Activated CD8-positive, alpha-beta T cell treated with anti-CD3 and anti-CD28 coated beads, Interleukin-2, amount 10 ng/mL, durations not matched to agents 7 days and 5 days (primary cell): ENCODE measurements at regions not wholly inside any gene's neighbourhood (a gene's known extent, or its start where the extent isn't known, plus 50 kb on each side); places are given as distances from the start of the nearest gene placed in this dataset.

ENCODE experiments used
- ATAC-seq: fragments of 150-1000 bp; cut with Tn5 transposase; one replicate; pipeline ENCODE4 v1.10.0; 2021; ENCODE audit warnings: moderate library complexity
- CTCF ChIA-PET: fragments of 350-600 bp; sonication (Branson Sonifier 250); formaldehyde crosslinking; loops from one replicate; lab custom pipeline; 2021; ENCODE audit warnings: antibody characterized with exemption; lab: Charles Lee
- POLR2A ChIA-PET: fragments of 350-600 bp; sonication (Branson Sonifier 250); formaldehyde crosslinking; loops from one replicate; lab custom pipeline; 2021; ENCODE audit warnings: antibody characterized with exemption; lab: Charles Lee
- DNase-seq: peaks from one replicate; pipeline ENCODE4 v3.0.0-alpha.2; 2020
- H3K27ac Mint-ChIP-seq: one replicate; pipeline ENCODE4 v1.8.0; 2021; ENCODE audit warnings: mild to moderate bottlenecking, mixed read lengths
- H3K27me3 Mint-ChIP-seq: one replicate; pipeline ENCODE4 v1.8.0; 2021; ENCODE audit warnings: low read depth, mixed read lengths
- H3K36me3 Mint-ChIP-seq: one replicate; pipeline ENCODE4 v1.8.0; 2021; ENCODE audit warnings: low read depth, mixed read lengths
- H3K4me1 Mint-ChIP-seq: one replicate; pipeline ENCODE4 v1.8.0; 2021; ENCODE audit warnings: low read depth, mixed read lengths
- H3K4me3 Mint-ChIP-seq: one replicate; pipeline ENCODE4 v1.8.0; 2021; ENCODE audit warnings: mild to moderate bottlenecking, mixed read lengths
- H3K9me3 Mint-ChIP-seq: one replicate; pipeline ENCODE4 v1.8.0; 2022; ENCODE audit warnings: mixed read lengths; ENCODE audit not compliant: insufficient read depth

DNA sequence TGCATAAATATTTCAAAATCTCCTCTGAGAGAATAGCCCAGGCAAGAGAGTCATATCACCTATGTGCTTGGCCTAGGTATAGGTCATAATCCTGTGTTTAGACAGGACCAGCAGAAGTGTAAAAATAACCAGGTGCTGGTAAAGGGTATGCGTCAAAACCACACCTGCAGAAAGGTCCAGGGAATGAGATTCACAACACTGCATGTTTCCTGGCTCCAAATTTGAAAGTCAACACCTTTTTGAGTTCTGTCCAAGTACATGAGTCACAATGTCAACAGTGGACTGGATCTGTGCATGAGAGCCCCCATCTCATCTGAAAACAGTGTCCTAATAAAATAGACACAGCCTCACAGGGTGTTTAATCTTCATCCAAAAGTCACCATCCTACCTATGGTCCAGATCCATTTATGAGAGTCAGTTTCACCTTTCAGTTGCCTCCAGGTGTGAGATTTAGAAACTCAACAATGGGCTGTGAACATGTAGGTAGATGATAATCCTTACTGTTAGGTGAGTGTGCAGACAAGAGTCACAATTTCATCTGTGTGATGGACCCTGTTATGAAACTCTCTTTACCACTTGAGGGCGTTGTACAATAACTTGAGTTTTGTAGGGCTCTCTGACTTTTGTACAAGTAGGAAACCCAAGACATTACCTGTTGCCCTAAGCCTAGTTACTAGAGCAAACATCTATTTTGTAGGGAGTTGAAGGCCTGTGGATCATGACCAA lies 2100.7 kb downstream of the TP53TG3F start:
- Mint-ChIP-seq H3K27ac (no peak overlapping the region), H3K27me3 (no peaks in the 10 kb centered on the region), H3K36me3 (no peaks in the 10 kb centered on the region), H3K9me3 (peaks cover 19% of the 10 kb centered on the region), H3K4me3 (no peak overlapping the region), H3K4me1 (no peaks in the 10 kb centered on the region)
- CTCF ChIA-PET: no interaction called here
- no peak for ATAC-seq
- DNase-seq: no peak
- POLR2A ChIA-PET: no interaction called here

- no peaks in the 10 kb centered on the region for H3K4me1 Mint-ChIP-seq
- H3K27me3 Mint-ChIP-seq: no peaks in the 10 kb centered on the region
- H3K36me3 Mint-ChIP-seq: no peaks in the 10 kb centered on the region
- ChIA-PET CTCF (no interaction called here), POLR2A (no interaction called here)
- ATAC-seq (no peak), DNase-seq (no peak)
- no peak overlapping the region for H3K4me3 Mint-ChIP-seq
- peaks cover 15% of the 10 kb centered on the region for H3K9me3 Mint-ChIP-seq
- no peak overlapping the region for H3K27ac Mint-ChIP-seq
These were observed 2101.2 kb downstream of the TP53TG3F start for GRCh38 chr16:35560637-35560984.

- DNase-seq: no peak
- Mint-ChIP-seq H3K27ac (no peak overlapping the region), H3K27me3 (no peaks in the 10 kb centered on the region), H3K4me3 (no peak overlapping the region), H3K4me1 (no peaks in the 10 kb centered on the region), H3K36me3 (no peaks in the 10 kb centered on the region), H3K9me3 (peaks cover 15% of the 10 kb centered on the region)
- ChIA-PET POLR2A (no interaction called here), CTCF (no interaction called here)
- ATAC-seq: no peak
These were observed 2101.9 kb downstream of the TP53TG3F start for GRCh38 chr16:35561346-35561745.

- CTCF ChIA-PET: no interaction called here
- Mint-ChIP-seq H3K4me3 (no peak overlapping the region), H3K27ac (no peak overlapping the region), H3K4me1 (no peaks in the 10 kb centered on the region), H3K27me3 (no peaks in the 10 kb centered on the region), H3K9me3 (peaks cover 22% of the 10 kb centered on the region), H3K36me3 (no peaks in the 10 kb centered on the region)
- ATAC-seq (no peak), DNase-seq (no peak)
- POLR2A ChIA-PET: no interaction called here
These were observed 2103.1 kb downstream of the TP53TG3F start for GRCh38 chr16:35562471-35562870.

DNA sequence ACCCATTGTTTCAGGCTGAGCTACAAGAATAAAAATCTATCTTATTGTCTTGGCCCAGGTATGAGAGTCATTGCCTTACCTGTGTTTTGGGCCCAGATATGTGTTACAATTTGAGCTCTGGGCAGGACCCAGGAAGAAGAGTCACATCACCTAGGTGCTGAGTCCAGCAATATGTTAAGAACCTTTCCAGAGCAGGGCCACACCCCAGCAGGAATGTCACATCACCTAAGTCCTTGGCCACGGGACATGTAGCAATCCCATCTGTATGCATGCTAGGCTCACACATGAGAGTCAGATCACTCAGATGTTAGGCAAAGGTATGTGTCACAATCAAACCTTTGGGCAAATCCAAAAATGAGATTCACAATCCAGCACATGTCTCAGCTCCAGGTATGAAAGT lies 2103.5 kb downstream of the TP53TG3F start:
- H3K36me3 Mint-ChIP-seq: no peaks in the 10 kb centered on the region

GRCh38 chr16:35564148-35564547 lies 2104.7 kb downstream of the TP53TG3F start:
- Mint-ChIP-seq H3K4me3 (no peak overlapping the region), H3K4me1 (no peaks in the 10 kb centered on the region), H3K27me3 (no peaks in the 10 kb centered on the region), H3K9me3 (peaks cover 25% of the 10 kb centered on the region), H3K36me3 (no peaks in the 10 kb centered on the region), H3K27ac (no peak overlapping the region)
- DNase-seq (no peak), ATAC-seq (no peak)
- ChIA-PET CTCF (no interaction called here), POLR2A (no interaction called here)

More for the DNA sequence above, 2103.5 kb downstream of the TP53TG3F start:
- ATAC-seq (no peak), DNase-seq (no peak)
- Mint-ChIP-seq H3K27me3 (no peaks in the 10 kb centered on the region), H3K4me3 (no peak overlapping the region), H3K27ac (no peak overlapping the region), H3K4me1 (no peaks in the 10 kb centered on the region), H3K9me3 (peaks cover 26% of the 10 kb centered on the region)
- CTCF ChIA-PET: no interaction called here
- POLR2A ChIA-PET: no interaction called here

DNA sequence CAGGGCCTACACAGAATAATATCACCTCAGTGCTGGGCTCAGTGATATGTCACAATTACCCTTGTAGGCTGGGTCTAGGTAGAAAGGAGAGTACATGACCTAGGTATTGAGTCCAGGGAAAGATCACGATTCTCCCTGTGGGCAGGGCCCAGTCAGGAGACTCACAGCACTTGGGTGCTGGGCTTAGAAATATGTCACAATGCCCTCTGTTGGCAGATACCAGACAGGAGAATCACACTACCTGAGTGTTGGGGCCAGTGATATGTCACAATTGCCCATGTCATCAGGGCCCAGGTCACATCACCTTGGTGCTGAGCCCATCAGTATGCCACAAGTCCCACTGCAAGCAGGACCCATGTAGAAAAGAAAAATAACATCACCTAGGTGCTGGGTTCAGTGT lies 2105.5 kb downstream of the TP53TG3F start:
- ATAC-seq (no peak), DNase-seq (no peak)
- ChIA-PET CTCF (no interaction called here), POLR2A (no interaction called here)
- Mint-ChIP-seq H3K4me3 (no peak overlapping the region), H3K4me1 (no peaks in the 10 kb centered on the region), H3K36me3 (no peaks in the 10 kb centered on the region), H3K27ac (no peak overlapping the region), H3K27me3 (no peaks in the 10 kb centered on the region), H3K9me3 (peaks cover 18% of the 10 kb centered on the region)

DNA sequence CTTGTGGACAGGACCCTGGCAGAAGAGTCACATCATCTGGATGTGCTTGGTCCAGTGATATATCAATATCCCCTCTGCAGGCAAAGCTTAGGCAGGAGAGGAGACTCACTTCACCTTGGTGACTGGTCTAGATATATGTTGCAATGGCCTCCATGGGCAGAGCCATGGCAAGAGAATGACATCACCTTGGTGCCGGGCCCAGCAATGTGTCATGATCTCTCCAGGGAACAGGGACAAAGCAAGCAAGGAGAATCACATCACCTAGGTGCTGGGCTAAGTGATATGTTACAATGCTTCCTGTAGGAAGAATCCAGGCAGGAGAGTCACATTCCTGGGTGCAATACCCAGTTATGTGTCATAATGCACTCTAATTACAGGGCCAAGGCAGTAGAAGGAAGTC lies 2106.2 kb downstream of the TP53TG3F start:
- DNase-seq (no peak), ATAC-seq (no peak)
- ChIA-PET POLR2A (no interaction called here), CTCF (no interaction called here)
- Mint-ChIP-seq H3K9me3 (peaks cover 18% of the 10 kb centered on the region), H3K27me3 (no peaks in the 10 kb centered on the region), H3K27ac (no peak overlapping the region), H3K4me3 (no peak overlapping the region), H3K4me1 (no peaks in the 10 kb centered on the region), H3K36me3 (no peaks in the 10 kb centered on the region)

- H3K36me3 Mint-ChIP-seq: no peaks in the 10 kb centered on the region
These were observed 2110.0 kb downstream of the TP53TG3F start for GRCh38 chr16:35569413-35569812.

GRCh38 chr16:35570946-35571345 lies 2111.5 kb downstream of the TP53TG3F start:
- Mint-ChIP-seq H3K27me3 (no peaks in the 10 kb centered on the region), H3K9me3 (peaks cover 18% of the 10 kb centered on the region), H3K4me3 (no peak overlapping the region), H3K27ac (no peak overlapping the region), H3K4me1 (no peaks in the 10 kb centered on the region), H3K36me3 (no peaks in the 10 kb centered on the region)
- DNase-seq: no peak
- POLR2A ChIA-PET: no interaction called here
- ATAC-seq: no peak
- CTCF ChIA-PET: no interaction called here

More at GRCh38 chr16:35569413-35569812, 2110.0 kb downstream of the TP53TG3F start:
- POLR2A ChIA-PET: no interaction called here
- no peaks in the 10 kb centered on the region for H3K4me1 Mint-ChIP-seq
- ATAC-seq (no peak), DNase-seq (no peak)
- no peak overlapping the region for H3K27ac Mint-ChIP-seq
- H3K9me3 Mint-ChIP-seq: peaks cover 14% of the 10 kb centered on the region
- no peaks in the 10 kb centered on the region for H3K27me3 Mint-ChIP-seq
- CTCF ChIA-PET: no interaction called here
- H3K4me3 Mint-ChIP-seq: no peak overlapping the region

- no peaks in the 10 kb centered on the region for H3K4me1 Mint-ChIP-seq
- POLR2A ChIA-PET: no interaction called here
- H3K4me3 Mint-ChIP-seq: no peak overlapping the region
- CTCF ChIA-PET: no interaction called here
- H3K9me3 Mint-ChIP-seq: peaks cover 11% of the 10 kb centered on the region
- no peak overlapping the region for H3K27ac Mint-ChIP-seq
- no peaks in the 10 kb centered on the region for H3K36me3 Mint-ChIP-seq
- no peak for DNase-seq
- no peak for ATAC-seq
- H3K27me3 Mint-ChIP-seq: no peaks in the 10 kb centered on the region
These were observed 2112.8 kb downstream of the TP53TG3F start for GRCh38 chr16:35572186-35572585.

DNA sequence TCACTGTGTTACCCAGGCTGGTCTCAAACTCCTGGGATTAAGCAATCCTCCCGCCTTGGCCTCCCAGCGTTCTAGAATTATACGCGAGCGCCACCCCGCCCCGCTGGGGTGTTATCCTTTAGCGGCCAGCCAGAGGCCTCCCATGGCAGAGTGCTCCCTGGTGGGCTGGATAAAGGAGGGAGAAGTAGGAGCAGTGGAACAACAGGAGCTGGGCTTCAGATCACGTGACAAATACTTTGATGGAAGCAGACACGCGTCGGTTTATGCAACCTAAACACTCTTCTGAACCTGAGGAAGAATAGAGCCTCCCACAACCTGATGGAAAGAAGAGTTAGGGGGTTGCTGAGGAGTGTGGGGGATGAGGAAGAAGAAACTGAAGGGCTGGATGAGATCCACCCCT lies 2114.0 kb downstream of the TP53TG3F start:
- Mint-ChIP-seq H3K4me1 (no peaks in the 10 kb centered on the region), H3K9me3 (peaks cover 4% of the 10 kb centered on the region), H3K27ac (no peak overlapping the region), H3K4me3 (no peak overlapping the region), H3K27me3 (no peaks in the 10 kb centered on the region), H3K36me3 (no peaks in the 10 kb centered on the region)
- ChIA-PET POLR2A (no interaction called here), CTCF (no interaction called here)
- DNase-seq (no peak), ATAC-seq (no peak)

- Mint-ChIP-seq H3K9me3 (peaks cover 4% of the 10 kb centered on the region), H3K27me3 (no peaks in the 10 kb centered on the region), H3K36me3 (no peaks in the 10 kb centered on the region), H3K4me1 (no peaks in the 10 kb centered on the region), H3K4me3 (no peak overlapping the region), H3K27ac (no peak overlapping the region)
- DNase-seq (no peak), ATAC-seq (no peak)
- ChIA-PET POLR2A (no interaction called here), CTCF (no interaction called here)
These were observed 2114.6 kb downstream of the TP53TG3F start for GRCh38 chr16:35574011-35574410.
